Inferior parietal cortex (tissue), 1 donor: ENCODE measurements at regions not wholly inside any gene's neighbourhood (a gene's known extent, or its start where the extent isn't known, plus 50 kb on each side); places are given as distances from the start of the nearest gene placed in this dataset.

Source experiments
- DNase-seq: peaks from one replicate; pipeline ENCODE4 v3.0.0-alpha.2; 2016; ENCODE audit errors: extremely low spot score

- peak; percentile 31 for DNase-seq
Measured at GRCh38 chr3:132898141-132898540, 140.1 kb upstream of the TMEM108 start.

- DNase-seq: no peak
Measured at GRCh38 chr3:132892956-132893355, 145.2 kb upstream of the TMEM108 start.

DNA sequence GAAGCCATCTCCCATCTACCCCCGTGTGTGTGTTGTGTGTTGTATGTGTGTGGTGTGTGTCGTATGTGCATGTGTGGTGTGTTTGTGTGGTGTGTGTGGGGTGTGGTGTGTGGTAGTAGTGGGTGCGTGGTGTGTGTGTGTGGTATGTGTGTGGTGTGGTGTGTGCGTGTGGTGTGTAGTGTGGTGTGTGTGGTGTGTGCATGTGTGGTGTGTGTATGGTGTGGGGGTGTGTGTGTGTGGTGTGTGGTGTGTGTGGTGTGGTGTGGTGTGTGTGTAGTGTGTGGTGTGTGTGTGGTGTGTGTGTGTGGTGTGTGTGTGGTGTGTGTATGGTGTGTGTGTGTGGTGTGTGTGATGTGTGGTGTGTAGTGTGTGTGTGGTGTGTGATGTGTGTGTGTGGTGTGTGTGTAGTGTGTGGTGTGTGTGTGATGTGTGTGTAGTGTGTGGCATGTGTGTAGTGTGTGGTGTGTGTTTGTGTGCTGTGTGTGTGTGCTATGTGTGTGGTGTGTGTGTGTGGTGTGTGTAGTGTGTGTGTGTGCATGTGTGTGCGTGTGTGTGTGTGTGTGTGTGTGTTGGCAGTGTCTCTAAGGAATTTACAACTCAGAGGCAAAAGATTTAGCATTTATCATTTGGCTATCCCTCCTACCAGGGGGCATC lies 156.3 kb upstream of the TMEM108 start:
- no peak for DNase-seq

- DNase-seq: no peak
Measured at GRCh38 chr3:132880986-132881385, 157.2 kb upstream of the TMEM108 start.

DNA sequence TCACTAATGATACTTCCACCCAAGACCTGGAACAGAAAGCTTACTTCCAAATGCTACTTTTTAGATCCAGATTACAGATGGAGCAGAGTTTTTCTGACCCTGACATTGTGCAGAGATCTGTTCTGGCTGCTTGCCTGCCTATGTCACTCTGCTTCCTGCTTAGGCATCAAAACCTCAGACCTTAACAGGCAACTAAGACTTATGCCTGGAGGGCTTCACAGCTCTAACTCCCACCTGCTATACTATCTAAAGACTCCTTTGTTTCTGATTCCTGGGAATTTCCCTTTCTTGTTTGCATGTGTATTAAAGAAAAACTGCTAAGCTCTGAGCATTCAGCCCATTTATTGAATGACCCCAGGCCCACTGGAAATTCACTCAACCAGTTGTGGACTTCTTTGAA lies 157.4 kb upstream of the NPHP3 start:
- no peak for DNase-seq

- no peak for DNase-seq
Measured at GRCh38 chr3:132874701-132875100, 152.5 kb upstream of the NPHP3 start.

DNA sequence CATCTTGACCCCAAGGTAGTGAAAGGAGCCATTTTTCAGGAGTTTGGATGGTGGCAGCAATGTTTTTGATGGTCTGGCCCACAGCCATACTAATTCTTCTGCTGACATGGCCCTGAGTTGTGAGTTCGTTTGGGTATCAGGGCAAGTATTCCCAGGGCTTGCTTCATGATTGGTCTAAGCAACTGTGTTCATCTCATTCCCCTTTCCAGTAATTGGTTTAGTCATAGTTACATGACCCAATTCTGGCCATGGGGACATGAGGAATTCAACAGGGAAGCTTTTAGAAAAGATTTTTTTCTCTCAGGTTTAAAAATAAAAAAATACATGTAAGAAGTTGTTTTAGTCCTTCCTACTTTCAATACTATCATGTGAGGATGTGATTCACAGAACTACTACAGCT lies 150.5 kb upstream of the NPHP3 start:
- no peak for DNase-seq

- no peak for DNase-seq
Measured at GRCh38 chr3:132871956-132872355, 149.7 kb upstream of the NPHP3 start.

- DNase-seq: no peak
Measured at GRCh38 chr3:132870541-132870940, 148.3 kb upstream of the NPHP3 start.

- DNase-seq: no peak
Measured at GRCh38 chr3:132867956-132868355, 145.7 kb upstream of the NPHP3 start.

- DNase-seq: no peak
Measured at GRCh38 chr3:132867526-132867925, 145.3 kb upstream of the NPHP3 start.

DNA sequence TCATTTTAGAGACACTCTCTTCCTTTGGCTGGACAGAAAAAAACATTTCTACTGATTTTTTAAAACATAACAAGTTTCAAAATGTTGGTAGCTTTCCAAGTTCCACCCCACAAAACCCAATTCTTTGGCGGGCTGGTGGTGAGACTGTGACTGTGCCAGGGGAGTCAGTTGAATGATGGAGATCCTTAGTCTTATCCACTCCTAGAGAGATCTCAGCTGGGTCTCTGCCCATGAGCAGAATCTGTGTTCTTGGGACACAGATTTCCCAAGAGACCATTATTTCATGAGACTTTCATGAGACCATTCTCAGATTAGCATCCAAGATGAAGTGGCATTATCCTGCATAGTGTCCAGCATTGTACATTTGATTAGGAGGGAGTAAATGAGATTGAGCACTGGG lies 135.1 kb upstream of the NPHP3 start:
- no peak for DNase-seq

DNA sequence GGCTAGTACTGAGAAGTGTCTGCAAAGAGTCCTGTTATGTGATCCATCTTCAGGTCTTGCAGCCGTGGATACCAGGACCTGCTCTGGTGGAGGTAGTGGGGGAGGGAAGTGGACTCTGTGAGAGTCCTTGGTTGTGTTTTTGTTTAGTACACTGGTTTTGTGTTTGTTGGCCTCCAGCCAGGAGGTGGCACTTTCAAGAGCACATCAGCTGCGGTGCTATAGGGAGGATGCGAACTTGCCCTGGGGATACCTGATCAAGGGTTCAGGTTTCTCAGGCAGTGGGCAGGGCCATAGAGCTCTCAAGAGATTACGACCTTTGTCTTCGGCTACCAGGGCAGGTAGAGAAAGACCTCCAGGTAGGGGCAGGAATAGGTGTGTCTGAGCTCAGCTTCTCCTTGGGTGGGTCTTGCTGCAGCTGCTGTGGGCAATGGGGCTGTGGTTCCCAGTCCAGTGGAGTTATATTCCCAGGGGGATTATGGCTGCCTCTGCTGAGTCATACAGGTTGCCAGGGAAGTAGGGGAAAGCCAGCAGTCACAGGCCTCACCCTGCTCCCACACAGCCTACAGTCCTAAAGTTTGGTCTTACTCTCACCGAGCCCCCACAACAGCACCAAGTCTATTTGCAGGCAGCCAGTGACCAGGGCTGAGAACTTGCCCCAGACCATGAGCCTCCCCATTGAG lies 132.8 kb upstream of the NPHP3 start:
- DNase-seq: no peak

- DNase-seq: no peak
Measured at GRCh38 chr3:132847849-132848625, 125.8 kb upstream of the NPHP3 start.

GRCh38 chr3:132843851-132844553 lies 121.8 kb upstream of the NPHP3 start:
- DNase-seq: no peak

- no peak for DNase-seq
Measured at GRCh38 chr3:132843349-132843748, 121.1 kb upstream of the NPHP3 start.

GRCh38 chr3:132841621-132842020 lies 119.4 kb upstream of the NPHP3 start:
- DNase-seq: no peak

DNA sequence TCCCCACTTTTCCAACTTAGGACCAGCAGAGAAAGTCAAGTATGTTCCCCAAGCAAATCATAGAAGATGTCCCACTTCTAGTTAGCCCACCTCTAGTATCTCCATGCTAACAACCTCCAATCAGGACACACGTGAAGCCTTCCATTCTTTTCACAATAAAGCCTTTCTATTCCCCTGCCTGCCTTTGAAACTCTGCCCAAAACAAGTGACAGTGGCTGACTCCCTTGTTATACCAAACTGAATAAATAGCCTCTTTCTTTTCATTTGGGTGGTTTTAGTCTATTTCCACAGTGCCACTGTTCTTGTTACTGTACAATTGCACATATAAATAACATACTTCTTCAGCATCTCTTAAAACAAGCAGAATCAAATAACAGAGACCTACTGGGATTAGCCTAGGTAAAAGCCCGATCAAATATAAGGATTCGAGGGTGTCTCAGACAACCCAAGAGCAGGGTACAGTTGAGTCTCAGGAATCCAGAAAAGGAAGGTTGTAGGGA lies 118.0 kb upstream of the NPHP3 start:
- peak; percentile 66 for DNase-seq

GRCh38 chr3:132838477-132838876 lies 116.3 kb upstream of the NPHP3 start:
- no peak for DNase-seq

DNA sequence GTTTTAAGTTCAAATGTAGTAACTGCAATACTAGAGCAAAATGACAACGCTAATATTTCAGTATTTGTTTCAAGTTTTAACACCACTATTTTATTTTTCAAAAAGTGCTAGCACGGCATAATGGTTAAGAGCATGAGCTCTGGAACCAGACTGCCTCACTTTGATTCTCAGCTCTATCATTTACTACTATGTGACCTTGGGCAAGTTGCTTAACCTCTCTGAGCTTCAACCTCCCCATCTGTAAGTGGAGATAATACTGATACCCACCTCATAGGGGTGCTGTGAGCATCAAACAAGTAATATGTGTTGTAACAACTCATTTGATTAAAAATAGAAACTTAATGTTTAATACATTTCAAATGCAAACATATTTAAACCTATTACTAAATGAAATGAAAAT lies 115.4 kb upstream of the NPHP3 start:
- DNase-seq: no peak

- DNase-seq: no peak
Measured at GRCh38 chr3:132834356-132834755, 112.1 kb upstream of the NPHP3 start.

DNA sequence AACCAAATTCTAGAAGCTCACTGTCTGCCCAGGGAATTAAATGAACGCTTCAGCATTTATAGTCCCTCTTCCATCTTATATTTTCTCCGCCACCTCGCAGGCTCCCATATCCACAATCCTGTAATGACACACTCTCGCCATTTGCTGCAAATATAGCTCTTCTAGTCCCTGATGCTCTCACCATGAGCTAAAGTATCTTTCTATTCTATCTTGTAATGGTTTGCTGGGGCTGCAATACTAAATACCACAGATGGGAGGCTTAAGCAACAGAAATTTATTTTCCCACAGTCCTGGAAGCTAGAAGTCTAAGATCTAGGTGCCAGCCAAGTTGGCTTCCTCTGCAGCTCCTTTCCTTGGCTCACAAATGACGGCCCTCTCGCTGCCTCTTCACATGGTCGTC lies 106.9 kb upstream of the NPHP3 start:
- no peak for DNase-seq
